ENCODE measurements at regions not wholly inside any gene's neighbourhood (a gene's known extent, or its start where the extent isn't known, plus 50 kb on each side); places are given as distances from the start of the nearest gene placed in this dataset.

- TF ChIP-seq CTCF (conservative IDR thresholded peaks at IDR 0.05; ENCODE audit: low read depth in 2 of 2) (no peak), POLR2AphosphoS5 (IDR thresholded peaks at IDR 0.05; ENCODE audit: low read depth) (no peak), CREB1 (CRISPR knock-in tag; IDR thresholded peaks at IDR 0.05; ENCODE audit: low read depth) (no peak), EZH2 (IDR thresholded peaks at IDR 0.05; ENCODE audit: low read depth, unreplicated experiment) (no peak)
These were observed 51.2 kb upstream of the GATA2 start for GRCh38 chr3:128544190-128544589.

Measured in GM23338 (cell line).